Loucy (cell line): ENCODE measurements at regions not wholly inside any gene's neighbourhood (a gene's known extent, or its start where the extent isn't known, plus 50 kb on each side); places are given as distances from the start of the nearest gene placed in this dataset.

Experiments used
- EZH2phosphoT487 ChIP-seq: fragments of 200-600 bp; IDR thresholded peaks from 2 replicates; pipeline ENCODE4 v1.6.1; 2018; ENCODE audit warnings: antibody characterized with exemption, mild to moderate bottlenecking, moderate library complexity, borderline replicate concordance
- TF ChIP-seq, protein P1 (sequence below): fragments of 200-600 bp; sonication (generic); conservative IDR thresholded peaks from 2 replicates; pipeline ENCODE4 v1.5.1; 2014; ENCODE audit warnings: mild to moderate bottlenecking, antibody characterized with exemption, low read length

DNA sequence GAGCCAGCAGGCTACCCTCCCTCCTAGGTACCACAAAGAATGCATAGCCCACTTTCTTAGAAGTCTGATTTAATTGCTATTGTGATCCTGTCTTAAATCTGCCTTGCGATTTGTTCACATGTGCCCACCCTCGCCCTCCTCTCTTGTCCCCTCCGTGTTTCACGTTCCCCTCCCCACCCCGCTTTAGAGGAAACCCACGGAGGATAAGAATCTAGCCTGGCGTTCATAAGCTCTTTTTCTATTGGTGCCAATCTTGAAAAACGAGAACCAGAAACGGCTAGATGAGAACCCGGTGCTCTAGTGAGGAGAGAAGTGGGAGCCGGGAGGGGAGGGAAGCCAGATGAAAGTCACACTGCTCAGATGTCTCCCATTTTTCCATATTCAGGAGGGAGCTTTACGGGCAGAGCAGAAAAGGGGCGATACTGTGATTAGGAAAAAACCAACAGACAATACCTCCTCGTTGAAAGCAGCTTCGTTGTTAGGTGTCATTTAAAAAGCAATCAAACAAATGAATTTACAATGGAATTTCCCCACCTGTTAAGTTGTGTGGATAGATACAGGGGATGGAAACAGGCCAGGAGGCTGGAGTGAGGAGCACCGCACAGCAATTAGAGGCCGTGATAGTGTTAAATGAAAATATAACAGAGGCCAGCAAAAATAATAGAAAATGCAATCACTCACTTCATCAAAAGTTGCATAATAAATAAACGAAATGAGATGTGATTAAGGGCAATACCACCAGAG is 272.1 kb downstream of the GATA3 start:
- TF ChIP-seq, protein P1, sequence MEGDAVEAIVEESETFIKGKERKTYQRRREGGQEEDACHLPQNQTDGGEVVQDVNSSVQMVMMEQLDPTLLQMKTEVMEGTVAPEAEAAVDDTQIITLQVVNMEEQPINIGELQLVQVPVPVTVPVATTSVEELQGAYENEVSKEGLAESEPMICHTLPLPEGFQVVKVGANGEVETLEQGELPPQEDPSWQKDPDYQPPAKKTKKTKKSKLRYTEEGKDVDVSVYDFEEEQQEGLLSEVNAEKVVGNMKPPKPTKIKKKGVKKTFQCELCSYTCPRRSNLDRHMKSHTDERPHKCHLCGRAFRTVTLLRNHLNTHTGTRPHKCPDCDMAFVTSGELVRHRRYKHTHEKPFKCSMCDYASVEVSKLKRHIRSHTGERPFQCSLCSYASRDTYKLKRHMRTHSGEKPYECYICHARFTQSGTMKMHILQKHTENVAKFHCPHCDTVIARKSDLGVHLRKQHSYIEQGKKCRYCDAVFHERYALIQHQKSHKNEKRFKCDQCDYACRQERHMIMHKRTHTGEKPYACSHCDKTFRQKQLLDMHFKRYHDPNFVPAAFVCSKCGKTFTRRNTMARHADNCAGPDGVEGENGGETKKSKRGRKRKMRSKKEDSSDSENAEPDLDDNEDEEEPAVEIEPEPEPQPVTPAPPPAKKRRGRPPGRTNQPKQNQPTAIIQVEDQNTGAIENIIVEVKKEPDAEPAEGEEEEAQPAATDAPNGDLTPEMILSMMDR = no peak
- TF ChIP-seq EZH2phosphoT487 = no peak
